ENCODE measurements at regions not wholly inside any gene's neighbourhood (a gene's known extent, or its start where the extent isn't known, plus 50 kb on each side); places are given as distances from the start of the nearest gene placed in this dataset.
"Not testable (repeated sequence)": the region's sequence is repeated elsewhere in the genome, so short reads cannot be mapped to it uniquely, and the experiment has no call there.

DNA sequence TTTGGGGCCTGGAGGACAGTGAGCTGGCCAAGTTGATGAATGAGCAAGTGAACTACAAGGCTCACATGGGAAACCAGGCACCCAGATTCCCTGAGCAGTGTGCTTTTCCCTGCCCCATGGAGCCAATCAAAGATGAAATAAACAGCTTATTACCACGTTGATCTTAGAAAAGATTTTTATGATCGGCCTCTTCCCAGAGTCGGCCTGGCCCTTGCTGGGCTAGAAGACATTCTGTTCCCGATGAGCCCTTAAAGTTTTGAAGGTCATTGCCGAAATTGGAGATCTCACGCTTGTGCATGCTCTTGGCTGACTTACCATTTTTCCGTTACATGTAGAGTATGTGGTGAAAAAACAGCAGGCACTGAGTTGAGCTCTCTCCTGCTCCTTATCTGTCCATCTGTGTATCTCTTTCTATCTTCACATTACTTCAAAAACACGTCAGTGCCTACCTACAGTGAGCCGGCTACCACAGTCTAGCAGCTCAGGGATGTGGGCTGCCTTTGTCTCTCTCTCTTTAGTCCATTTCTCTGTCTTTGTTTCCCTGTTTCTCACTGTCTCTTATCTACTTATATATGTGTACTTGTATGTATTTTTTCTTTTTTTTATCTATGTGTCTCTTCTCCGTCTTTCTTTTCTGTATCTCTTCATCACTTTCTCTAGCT lies 248.8 kb upstream of the USP24 start:
- DNase-seq (ENCODE audit: low spot score): no peak

DNA sequence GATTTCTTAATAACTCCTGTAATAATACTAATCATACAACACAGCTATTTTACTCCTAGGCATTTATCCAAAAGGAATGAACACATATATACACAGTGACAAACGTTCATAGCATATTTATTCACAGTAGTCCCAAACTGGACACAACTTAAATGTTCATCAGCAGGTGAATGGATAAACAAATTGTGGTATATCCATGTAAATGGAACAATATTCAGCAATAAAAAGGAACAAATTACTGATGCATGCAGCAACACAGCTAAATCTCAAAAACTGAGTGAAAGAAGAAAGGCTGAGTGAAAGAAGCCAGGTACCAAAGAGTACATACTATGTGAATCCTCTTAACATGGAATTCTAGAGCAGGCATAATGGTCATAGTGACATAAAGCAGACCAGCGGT lies 242.7 kb upstream of the USP24 start:
- DNase-seq (ENCODE audit: low spot score): no peak

DNA sequence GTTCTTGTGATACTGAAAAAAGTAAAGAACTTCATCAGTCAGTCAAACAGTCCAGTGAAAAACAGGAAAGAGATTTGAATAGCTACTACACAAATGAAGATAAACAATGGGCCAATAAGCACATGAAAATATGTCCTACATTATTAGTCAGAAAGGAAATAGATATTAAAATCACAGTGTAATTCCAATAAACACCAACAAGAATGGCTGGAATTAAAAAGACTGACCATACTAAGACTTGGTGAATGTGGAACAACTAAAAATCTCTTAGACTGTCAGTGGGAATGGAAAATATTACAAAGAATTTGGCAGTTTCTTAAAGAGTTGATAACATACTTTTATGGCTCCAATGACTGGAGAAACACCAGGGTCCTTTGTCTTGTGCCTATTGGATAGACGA lies 241.8 kb upstream of the USP24 start:
- no peak for DNase-seq (ENCODE audit: low spot score)

DNA sequence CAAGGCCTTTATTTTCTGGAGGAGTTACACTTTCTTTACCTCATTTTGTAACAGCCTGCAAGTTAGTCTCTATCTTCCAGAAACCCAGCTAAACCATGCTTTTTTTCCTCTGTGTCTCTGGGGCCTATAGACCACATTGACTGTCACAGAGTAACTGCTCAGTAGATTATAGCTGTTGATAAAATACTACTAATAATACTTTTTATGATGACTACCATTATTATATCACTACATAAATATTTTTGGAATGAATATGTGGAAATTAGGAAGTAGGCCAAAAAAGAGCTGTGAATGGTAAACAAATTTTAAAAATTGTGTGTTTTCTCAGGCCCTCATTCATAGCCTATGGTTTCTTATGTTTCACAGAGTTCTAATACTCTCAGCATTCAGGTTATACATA lies 233.1 kb upstream of the USP24 start:
- DNase-seq (ENCODE audit: low spot score): no peak

DNA sequence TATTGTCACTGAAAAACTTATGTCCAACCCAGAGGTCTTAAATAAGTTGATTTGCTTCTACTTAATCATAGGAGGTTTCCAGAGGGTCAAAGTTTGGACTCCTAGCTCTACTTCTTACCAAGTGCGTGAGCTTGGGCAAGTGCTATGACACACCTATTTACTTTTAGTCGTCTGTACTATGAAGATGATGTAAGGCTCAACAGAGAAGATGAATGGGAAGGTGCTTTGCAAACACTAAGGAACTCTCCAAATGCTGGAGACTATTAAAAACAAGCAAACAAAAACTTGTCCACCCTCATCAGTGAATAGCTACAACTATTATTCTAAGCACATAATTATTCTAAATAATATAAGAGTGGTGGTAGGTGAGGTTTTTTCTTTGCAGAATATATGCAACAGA lies 232.3 kb upstream of the USP24 start:
- DNase-seq (ENCODE audit: low spot score): no peak

DNA sequence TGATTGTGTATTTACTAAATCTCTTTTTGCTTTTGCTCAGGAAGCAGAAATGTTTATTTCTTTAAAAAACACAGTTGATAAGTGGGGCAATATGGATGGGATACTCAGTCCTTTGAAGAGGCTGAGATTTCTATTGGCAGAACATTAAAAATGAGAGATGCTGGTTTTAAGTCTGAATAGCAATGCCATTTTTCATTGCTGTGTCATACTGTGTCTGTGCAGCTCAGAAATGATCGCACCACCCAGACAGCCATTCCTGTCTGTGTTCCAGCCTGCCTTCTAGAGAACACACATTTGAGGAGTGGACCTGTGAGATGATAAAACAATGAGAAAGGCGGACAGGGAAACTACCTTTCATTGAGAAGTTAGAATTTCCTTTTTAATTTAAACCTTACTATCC lies 231.2 kb upstream of the USP24 start:
- DNase-seq (ENCODE audit: low spot score): peak; percentile 50

DNA sequence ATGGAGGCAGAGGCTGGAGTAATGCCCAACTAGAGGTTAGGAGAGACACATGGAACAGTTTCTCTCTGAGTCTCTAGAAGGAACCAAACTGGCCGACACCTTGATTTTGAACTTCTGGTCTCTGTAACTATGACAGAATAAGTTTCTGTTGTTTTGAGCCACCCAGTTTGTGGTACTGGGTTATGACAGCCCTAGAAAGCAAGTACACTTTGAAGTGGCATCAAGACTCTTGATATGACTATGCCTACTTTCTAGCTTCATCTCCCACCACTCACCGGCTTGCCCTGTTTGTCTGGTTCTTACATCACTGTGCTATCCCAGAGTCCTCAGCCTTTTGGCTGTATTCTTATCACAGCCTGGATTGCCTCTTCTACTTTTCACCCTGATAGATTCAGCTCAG lies 230.3 kb upstream of the USP24 start:
- DNase-seq (ENCODE audit: low spot score): no peak

DNA sequence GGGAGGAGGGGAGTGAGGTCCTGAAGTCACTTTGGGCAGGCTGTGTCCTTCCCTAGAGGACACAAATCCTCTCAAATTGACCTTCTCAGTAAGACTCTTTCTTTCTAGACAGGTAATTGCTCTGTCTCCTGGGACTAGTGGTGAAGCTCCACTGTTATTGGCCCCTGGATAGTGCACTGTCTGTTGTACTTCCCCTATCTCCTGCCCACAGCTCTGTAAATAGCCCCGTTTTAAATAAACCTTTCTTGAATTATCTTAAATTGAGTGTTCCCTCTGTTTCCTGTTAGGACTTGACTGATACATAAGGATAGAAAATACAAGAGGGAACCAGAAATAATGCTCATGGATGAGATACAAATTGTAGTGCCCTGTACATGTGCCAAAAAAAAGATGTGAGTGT lies 229.5 kb upstream of the USP24 start:
- DNase-seq (ENCODE audit: low spot score): no peak

DNA sequence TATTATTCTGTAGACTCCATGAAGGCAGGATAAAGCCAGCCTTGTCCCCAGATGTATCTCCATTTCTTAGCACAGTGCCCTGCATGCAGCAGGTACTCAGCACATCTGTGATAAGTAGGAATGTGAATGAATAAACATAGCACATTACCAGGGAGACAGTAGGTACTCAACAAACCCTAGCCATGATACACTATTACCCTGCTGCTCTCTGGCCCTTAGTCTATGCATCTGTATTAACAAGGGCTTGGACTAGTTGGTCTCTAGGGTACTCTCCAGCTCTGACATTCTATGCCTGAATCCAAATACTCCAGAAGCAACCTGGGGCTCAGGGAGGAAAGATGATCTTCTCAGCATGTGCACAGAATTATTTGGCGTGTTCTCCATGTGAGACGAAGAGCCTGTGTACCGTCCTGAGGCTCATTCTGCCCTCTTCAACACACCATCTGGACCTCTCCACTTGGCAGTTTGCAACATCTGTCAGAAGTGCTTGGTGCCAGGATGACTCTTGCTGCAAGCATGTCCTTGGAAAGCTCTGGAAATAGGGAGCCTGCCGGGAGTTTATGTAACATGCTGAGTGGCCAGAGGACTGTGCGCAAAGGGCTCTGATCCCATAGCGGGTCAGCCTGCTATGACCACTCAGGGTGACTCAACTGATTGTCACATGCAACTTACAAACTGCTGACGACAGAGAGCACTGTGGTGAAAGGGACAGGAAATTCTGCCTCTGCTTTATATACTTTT lies 228.2 kb upstream of the USP24 start:
- DNase-seq (ENCODE audit: low spot score): peak; percentile 96

DNA sequence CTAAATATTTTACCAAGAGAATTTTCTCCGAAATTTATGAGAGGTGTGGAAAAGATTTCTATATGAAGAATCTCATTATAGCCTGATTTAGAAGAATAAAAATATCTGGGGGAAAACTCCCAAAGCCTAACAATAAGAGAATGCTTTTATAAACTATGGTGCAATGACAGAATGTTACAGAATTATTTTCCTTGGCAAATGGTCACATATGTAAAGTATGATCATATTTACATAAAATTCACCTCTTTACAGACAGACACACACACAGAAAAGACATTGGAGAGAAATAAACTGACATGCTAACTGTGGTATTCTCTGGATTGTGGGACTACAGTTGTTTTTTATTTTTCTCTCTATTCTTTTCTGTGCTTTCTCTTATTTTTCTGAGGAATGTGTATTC lies 226.3 kb upstream of the USP24 start:
- no peak for DNase-seq (ENCODE audit: low spot score)

DNA sequence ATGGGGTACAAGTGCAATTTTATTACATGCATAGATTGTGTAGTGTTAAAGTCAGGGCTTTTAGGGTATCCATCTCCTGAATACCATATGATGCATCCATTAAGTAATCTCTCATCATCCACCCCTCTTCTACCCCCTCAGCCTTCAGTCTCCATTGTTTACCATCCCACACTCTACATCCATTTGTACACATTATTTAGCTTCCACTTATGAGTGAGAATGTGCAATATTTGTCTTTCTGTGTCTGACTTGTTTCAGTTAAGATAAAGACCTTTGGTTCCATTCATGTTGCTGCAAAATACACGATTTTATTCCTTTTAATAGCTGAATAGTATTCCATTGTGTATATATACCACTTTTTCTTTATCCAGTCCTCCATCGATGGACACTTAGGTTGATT lies 222.5 kb upstream of the USP24 start:
- no peak for DNase-seq (ENCODE audit: low spot score)

DNA sequence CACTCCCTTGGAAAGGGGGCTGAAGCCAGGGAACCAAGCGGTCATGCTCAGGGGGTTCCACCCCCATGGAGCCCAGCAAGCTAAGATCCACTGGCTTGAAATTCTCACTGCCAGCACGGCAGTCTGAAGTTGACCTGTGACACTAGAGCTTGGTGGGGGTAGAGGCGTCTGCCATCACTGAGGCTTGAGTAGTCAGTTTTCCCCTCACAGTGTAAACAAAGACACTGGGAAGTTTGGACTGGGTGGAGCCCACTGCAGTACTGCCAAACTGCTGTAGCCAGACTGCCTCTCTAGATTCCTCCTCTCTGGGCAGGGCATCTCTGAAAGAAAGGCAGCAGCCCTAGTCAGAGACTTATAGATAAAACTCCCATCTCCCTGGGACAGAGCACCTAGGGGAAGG lies 215.6 kb upstream of the USP24 start:
- DNase-seq (ENCODE audit: low spot score): not testable (repeated sequence)

DNA sequence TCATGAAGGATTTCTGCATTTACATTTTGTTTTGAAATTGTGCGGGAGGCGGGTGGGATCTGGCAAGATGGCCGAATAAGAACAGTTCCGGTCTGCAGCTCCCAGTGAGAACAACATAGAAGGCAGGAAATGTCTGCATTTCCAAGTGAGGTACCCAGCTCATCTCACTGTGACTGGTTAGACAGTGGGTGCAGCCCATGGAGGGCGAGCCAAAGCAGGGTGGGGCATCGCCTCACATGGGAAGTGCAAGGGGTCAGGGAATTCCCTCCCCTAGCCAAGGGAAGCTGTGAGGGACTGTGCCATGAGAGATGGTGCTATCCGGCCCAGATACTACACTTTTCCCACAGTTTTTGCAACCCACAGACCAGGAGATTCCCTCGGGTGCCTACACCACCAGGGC lies 215.0 kb upstream of the USP24 start:
- DNase-seq (ENCODE audit: low spot score): not testable (repeated sequence)

DNA sequence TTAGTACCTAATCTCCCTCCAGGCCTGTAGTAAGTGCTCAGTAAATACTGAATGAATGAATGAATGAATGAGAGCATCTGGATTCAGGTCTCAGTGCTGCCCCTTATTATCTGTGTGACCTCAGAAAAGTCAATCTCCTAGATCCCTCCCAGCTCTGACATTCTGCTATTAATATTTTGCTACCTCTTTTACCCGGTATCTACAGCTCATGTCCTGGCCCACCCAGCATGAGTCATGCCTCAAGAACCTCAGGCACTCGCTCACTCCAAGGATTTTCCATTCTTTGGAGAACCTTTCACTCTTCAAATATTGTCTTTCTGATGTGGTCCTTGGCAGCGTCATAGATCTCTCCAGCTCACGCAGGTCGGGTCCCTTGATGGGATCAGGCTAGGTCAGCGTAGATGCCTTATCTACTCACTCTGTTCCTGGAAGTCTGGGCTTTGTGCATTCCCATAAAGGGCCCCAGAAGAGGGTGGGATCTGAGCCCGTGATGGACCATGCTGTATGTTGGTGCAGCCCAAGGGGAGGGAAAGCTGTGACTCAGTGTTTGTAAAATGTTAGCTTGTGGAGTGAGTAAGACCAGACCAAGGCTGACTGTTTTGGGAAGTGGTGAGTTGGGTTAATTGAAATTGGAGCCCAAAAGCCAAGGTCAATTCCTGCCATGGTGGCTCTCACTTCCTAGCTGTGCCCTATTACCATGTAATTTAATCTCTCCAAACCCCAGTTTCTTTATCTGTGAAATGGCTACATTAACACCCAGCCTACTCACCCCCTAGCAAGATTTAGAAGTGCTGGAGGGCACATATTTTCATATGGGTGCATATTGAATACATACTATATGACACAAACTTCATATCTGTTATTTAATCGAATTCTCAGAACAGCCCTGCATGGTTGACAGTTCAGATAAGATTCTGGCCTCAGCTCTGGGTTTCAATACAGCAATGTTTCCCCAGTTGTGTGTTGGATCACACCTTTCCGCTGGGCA lies 214.1 kb upstream of the USP24 start:
- peak; percentile 94 for DNase-seq (ENCODE audit: low spot score)

DNA sequence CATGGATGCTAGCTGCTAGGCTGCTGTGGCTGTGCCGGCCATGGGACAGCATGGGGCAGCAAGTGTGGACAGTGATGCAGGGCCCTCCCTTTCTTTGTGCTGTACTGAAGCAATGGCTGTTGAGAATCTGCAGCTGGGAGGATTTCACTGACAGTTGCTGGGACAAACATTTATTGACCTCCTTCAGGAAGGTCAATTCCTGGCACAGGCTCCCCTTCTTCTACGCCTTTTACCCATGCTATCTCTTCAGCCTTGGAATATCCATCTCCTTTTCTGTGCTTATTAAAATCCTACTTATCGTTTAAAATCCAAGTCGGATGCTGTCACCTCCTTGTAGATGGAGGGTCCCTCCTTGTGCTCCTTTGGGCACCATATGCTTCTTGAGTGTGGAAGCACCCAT lies 213.1 kb upstream of the USP24 start:
- DNase-seq (ENCODE audit: low spot score): no peak

DNA sequence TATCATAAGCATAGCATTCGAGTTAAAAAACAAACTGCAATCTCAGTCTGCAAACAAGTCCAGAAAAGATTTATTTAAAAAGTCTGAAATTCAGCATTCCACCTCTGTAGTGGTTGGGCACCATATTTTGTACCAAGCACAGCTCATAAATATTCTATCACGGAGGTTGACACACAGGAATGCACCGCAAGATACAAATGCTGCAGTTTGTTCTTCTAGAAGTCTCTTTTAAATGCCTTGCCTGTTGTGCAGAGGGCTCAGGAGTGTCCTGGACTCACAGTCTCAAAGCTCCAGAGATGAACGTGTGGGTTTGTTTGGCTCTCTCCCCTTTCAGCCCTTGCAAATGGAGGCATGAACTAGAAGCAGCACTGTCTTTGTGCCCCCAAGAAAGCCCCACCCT lies 212.4 kb upstream of the USP24 start:
- DNase-seq (ENCODE audit: low spot score): peak; percentile 19

DNA sequence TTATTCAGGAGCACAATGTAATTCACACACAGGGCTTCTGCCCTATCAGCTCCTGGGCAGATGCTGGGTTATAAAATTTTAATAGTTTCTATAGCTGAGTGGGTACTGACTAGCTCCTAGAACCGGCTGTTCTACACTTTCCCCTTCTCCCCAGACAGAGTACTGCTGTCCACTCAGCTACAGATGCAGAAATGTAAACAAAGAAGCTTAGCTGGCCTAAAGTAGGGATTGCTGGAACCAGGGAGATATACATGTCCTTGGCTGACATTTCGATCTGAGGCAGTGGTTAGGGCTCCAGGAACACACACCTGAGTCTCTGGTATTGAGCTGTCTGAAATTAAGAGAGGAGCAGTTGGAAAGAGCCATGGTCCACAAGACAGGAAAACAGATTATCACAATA lies 211.5 kb upstream of the USP24 start:
- no peak for DNase-seq (ENCODE audit: low spot score)

DNA sequence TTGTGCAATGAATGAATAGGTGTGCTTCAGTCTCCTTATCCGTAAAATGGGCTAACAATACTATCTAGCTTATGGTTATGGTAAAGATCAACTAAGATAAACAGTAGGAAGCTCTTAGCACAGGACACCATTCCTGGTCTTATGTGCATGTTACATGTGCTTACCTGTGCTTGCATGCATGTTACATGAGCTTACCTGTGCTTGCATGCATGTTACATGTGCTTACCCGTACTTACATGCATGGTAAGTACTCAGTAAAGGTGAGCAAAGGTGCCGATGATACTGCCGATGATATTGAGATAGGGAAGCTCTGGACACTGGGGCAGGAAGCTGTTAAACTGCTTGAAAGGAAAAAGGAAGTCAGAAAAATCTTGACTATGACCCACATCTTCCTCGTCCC lies 211.0 kb upstream of the USP24 start:
- no peak for DNase-seq (ENCODE audit: low spot score)

DNA sequence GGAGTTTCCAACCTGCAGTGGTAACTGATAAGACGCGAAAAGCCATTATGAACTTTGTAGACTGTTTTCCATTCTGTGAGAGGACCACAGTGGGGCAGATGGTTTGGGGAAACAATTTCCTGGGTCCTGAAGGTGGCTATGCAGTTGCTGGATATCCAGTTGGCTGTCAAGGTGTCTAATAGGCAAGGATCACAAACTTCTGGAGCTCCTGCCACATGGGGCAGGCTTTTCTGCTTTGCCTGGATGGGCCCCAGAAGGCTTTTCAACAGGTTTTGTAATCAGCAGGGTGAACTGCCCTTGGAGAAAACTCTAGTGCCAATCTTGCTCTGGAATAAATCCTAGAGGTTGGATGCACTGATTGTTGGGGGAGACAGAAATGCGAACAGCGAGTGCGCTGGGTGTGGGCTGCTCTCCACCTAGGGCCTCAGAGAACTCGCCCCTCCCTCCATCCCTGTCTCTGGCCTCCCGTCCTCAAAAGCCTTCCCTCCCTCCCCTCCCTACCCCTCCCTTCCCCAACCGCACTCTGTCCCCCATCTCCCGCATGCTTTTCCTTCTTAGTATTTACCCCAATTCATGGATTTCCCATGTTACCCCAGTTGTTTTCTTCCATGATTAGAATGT lies 210.3 kb upstream of the USP24 start:
- no peak for DNase-seq (ENCODE audit: low spot score)

DNA sequence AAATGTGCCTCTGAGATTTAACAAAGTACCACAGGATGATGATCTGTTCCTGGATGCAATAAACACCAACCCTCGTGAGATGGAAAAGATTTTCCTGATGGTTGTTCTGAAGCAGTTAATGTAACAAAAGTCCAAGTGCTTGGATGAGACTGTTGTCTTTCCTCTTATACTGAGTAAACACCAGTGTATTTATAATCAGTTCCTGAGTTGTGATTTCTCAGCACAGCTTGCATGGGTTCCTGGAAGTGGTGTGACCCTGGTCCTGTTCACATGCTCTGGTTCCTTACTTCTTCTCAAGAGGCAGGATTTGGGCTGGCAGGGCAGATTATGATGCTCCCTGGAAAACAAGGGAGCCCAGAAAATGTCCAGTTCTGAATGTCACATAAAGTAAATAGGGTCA lies 208.2 kb upstream of the USP24 start:
- no peak for DNase-seq (ENCODE audit: low spot score)

DNA sequence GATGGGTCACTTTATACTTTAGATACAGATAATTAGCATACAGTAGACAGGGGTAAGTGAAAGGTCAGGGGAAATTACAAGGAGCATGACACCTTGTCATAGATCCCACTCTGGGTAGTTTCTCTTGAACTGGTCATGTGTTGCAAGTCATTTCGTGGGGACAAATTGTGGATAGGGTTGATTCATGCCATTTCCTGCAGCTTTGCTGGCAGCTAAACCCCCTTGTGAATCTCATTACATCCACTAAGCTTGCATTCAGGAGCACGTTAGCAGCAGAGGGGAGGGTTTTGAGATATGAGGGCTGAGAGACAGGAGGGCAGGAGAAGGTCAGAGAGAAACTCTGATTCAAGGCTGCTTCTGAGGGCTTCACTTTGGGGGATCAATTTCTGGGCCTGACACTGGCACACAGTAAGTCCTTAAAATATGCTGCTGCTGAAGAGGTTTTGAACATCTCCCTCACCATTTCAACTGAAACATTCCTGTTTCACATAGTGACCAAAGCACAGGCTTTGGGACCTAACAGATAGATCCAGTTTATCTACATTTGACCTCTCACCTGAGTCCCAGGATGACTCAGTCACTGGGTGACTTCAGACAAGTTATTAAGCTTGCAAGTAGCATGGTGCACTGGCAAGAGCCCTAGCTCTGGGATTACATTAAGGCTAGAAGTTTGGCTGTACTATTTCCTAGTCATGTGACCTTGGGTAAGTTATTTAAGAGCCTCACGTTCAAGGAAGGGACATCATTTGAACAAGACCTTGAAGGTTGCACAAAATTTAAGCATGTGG lies 206.0 kb upstream of the USP24 start:
- peak; percentile 21 for DNase-seq (ENCODE audit: low spot score)

DNA sequence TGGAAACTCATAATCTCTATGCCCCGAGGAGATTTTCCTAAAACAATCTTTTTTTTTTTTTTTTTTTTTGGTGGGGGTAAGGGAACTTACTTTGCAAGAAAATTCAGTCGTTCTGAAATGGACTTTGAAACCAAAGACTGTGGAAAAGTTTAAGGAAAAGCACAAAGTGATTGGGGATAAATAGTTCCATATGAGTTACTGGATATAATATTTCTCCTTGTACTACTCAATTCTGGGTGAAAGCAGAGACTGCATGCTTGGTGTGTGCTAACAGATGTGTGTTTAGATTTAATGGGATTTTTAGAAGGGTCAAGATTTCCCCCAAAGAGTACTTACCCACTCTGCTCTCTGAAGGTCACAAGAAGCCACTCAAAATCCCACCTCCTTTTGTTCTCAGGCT lies 204.9 kb upstream of the USP24 start:
- DNase-seq (ENCODE audit: low spot score): no peak

Data from AG08395 (cell line).